Sigmoid colon (tissue), 6 donors: ENCODE measurements at regions not wholly inside any gene's neighbourhood (a gene's known extent, or its start where the extent isn't known, plus 50 kb on each side); places are given as distances from the start of the nearest gene placed in this dataset.

ENCODE experiments used
- DNase-seq: peaks from one replicate; pipeline ENCODE4 v3.0.0-alpha.2; 2019
- H3K27ac ChIP-seq, 4 donors: fragments of 200-600 bp; sonication (generic); one replicate each; pipeline ENCODE4 v1.5.1; 2016 to 2019; ENCODE audit warnings: mild to moderate bottlenecking in 1 of 4
- H3K27me3 ChIP-seq, 3 donors: fragments of 200-600 bp; sonication (generic); one replicate each; pipeline ENCODE4 v1.5.1; 2019; ENCODE audit warnings: mild to moderate bottlenecking in 1 of 3
- H3K36me3 ChIP-seq, 4 donors: fragments of 200-600 bp; sonication (generic); one replicate each; pipeline ENCODE4 v1.5.1; 2016 to 2019
- H3K4me1 ChIP-seq, 4 donors: fragments of 200-600 bp; sonication (generic); one replicate each; pipeline ENCODE4 v1.5.1; 2017 to 2019
- H3K4me3 ChIP-seq, 4 donors: fragments of 200-600 bp; sonication (generic); one replicate each; pipeline ENCODE4 v1.5.1; 2017 to 2019; ENCODE audit warnings: mild to moderate bottlenecking in 2 of 4, moderate library complexity in 1 of 4
- H3K9me3 ChIP-seq, 4 donors: fragments of 200-600 bp in 3 of 4; sonication (generic) in 3 of 4; one replicate each; pipeline versions ENCODE4 v1.5.1 to v1.6.1; 2013 to 2019
- EP300 ChIP-seq, 4 donors: sonication (generic); formaldehyde crosslinking; IDR thresholded peaks; one replicate each; pipeline ENCODE4 v1.6.1; 2017; ENCODE audit warnings: antibody characterized with exemption in 4 of 4
- POLR2A ChIP-seq, 2 donors: fragments of 450-650 bp; IDR thresholded peaks; one replicate each; pipeline ENCODE4 v1.6.1; 2016; ENCODE audit warnings: antibody characterized with exemption in 2 of 2, mild to moderate bottlenecking in 2 of 2, moderate library complexity in 2 of 2
- POLR2AphosphoS5 ChIP-seq, 4 donors: sonication (generic); formaldehyde crosslinking; IDR thresholded peaks; one replicate each; pipeline ENCODE4 v1.6.1; 2017; ENCODE audit warnings: antibody characterized with exemption in 4 of 4
- WGBS, 2 donors: extraction: QIAGEN DNeasy Blood & Tissue Kit; methylation state at CpG; one replicate each; pipeline ENCODE4 v1.1.7; 2013; 5-methylcytosine and 5-hydroxymethylcytosine counted together
- intact Hi-C: fragments of 100-400 bp; cut with DNase I; formaldehyde crosslinking; loops from one replicate; pipeline ENCODE4 v1.15.1; 2023
- TF ChIP-seq, protein P1 (sequence below), 4 experiments: fragments of 450-650 bp in 3 of 4; fragments of 200-600 bp in 1 of 4; IDR thresholded peaks; one replicate each; pipeline ENCODE4 v1.5.1; 2016 to 2019; ENCODE audit warnings: antibody characterized with exemption in 4 of 4, mild to moderate bottlenecking in 3 of 4, moderate library complexity in 2 of 4
- donor health status: healthy with polysubstance abuse.
- donor health status: healthy.

DNA sequence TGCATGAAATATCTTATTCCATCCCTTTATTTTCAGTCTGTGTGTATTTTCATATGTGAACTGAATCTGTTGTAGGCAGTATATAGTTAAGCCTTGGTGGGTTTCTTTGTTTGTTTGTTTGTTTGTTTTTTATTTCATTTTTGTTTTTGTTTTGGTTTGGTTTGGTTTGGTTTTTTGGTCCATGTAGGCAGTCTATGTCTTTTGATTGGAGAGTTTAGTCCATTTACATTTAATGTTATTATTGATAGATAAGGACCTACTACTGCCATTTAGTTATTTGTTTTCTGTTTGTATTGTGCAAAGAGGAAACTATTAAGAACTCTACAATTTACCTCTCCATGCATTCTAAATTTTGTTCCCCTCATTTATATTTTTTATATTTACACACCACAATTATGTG lies 695.9 kb upstream of the GRM3 start:
- Histone ChIP-seq H3K27ac (no peak overlapping the region), H3K9me3 (peaks cover 0 to 5% (median 1%) of the 10 kb centered on the region in 4 donors), H3K4me1 (no peaks in the 10 kb centered on the region), H3K36me3 (no peaks in the 10 kb centered on the region), H3K4me3 (no peak overlapping the region), H3K27me3 (no peaks in the 10 kb centered on the region)
- TF ChIP-seq POLR2A (IDR thresholded peaks at IDR 0.05), result no peak
- TF ChIP-seq POLR2AphosphoS5 (IDR thresholded peaks at IDR 0.05), result no peak
- TF ChIP-seq EP300 (IDR thresholded peaks at IDR 0.05), result no peak
- TF ChIP-seq, protein P1, sequence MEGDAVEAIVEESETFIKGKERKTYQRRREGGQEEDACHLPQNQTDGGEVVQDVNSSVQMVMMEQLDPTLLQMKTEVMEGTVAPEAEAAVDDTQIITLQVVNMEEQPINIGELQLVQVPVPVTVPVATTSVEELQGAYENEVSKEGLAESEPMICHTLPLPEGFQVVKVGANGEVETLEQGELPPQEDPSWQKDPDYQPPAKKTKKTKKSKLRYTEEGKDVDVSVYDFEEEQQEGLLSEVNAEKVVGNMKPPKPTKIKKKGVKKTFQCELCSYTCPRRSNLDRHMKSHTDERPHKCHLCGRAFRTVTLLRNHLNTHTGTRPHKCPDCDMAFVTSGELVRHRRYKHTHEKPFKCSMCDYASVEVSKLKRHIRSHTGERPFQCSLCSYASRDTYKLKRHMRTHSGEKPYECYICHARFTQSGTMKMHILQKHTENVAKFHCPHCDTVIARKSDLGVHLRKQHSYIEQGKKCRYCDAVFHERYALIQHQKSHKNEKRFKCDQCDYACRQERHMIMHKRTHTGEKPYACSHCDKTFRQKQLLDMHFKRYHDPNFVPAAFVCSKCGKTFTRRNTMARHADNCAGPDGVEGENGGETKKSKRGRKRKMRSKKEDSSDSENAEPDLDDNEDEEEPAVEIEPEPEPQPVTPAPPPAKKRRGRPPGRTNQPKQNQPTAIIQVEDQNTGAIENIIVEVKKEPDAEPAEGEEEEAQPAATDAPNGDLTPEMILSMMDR (IDR thresholded peaks at IDR 0.05), result no peak
- no peak for DNase-seq
- intact Hi-C loops, result no loop called here

DNA sequence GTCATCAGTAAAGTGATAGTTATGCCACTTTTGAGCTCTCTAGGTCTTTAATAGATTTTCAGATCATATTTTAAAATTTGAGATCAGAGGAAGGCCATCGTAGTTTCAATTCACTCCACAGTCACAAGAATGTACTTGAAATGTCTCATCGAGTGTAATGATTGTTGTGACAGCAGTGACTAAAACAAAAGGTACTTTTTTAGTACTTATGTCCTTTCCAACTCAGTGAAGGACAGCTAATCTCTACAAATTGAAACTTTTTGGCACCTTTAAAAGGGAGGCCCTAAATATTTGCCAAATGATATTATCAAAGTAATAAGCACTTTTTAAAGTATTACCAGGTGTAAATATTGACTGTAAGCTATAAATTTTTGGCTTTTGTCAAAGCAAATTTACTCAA lies 702.9 kb upstream of the GRM3 start:
- Histone ChIP-seq H3K4me3 (no peak overlapping the region), H3K27me3 (no peaks in the 10 kb centered on the region), H3K27ac (no peak overlapping the region), H3K9me3 (no peaks in the 10 kb centered on the region), H3K36me3 (no peaks in the 10 kb centered on the region), H3K4me1 (no peaks in the 10 kb centered on the region)
- DNase-seq, result no peak
- 68 to 79% methylated on average over 2 of the region's 2 CpGs for WGBS, 2 donors
- TF ChIP-seq EP300 (IDR thresholded peaks at IDR 0.05) (no peak), POLR2AphosphoS5 (IDR thresholded peaks at IDR 0.05) (no peak), POLR2A (IDR thresholded peaks at IDR 0.05) (no peak)
- TF ChIP-seq, protein P1 (IDR thresholded peaks at IDR 0.05), result no peak
- intact Hi-C loops, result no loop called here

DNA sequence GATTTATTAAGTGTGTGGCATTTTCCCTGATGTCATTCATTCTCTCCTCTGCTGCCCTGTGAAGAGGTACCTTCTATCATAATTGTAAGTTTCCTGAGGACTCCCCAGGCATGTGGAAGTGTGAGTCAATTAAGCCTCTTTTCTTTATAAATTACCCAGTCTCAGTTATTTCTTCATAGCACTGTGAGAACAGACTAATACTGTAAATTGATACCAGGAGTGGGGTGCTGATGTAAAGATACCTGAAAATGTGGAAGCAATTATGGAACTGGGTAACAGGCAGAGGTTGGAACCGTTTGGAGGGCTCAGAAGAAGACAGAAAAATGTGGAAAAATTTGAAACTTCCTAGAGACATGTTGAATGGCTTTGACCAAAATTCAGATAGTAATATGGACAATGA lies 711.8 kb upstream of the GRM3 start:
- TF ChIP-seq, protein P1 (IDR thresholded peaks at IDR 0.05), result no peak
- TF ChIP-seq EP300 (IDR thresholded peaks at IDR 0.05), result no peak
- TF ChIP-seq POLR2A (IDR thresholded peaks at IDR 0.05), result no peak
- no peak for TF ChIP-seq POLR2AphosphoS5 (IDR thresholded peaks at IDR 0.05)
- Histone ChIP-seq H3K36me3 (no peaks in the 10 kb centered on the region), H3K4me1 (no peaks in the 10 kb centered on the region), H3K27ac (no peak overlapping the region), H3K27me3 (no peaks in the 10 kb centered on the region), H3K9me3 (peaks cover 0 to 3% (median 0%) of the 10 kb centered on the region in 4 donors), H3K4me3 (no peak overlapping the region)
- DNase-seq, result no peak
- WGBS, 2 donors, result 46 to 52% methylated on average over 1 of the region's 1 CpG
- intact Hi-C loops, result no loop called here

DNA sequence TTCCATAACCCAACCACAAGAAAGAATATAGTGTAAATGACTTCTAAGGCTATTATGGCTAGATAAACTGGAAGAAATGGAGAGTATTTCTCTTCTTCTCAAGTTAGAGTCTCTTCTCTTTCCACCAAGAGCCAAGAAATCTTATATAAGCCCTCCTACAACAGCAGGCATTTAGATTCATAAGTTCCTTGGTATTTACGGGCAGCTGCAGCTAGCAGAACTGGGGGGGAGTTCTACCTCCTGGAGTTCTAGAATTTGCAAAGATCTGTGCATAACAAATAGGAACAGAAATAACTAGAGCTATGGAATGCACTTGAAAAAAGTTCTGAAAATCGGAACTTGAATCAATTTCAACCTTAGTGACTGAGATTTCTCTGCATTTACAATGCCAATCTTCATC lies 715.2 kb upstream of the GRM3 start:
- Histone ChIP-seq H3K9me3 (peaks cover 0 to 3% (median 0%) of the 10 kb centered on the region in 4 donors), H3K4me3 (no peak overlapping the region), H3K27ac (no peak overlapping the region), H3K27me3 (no peaks in the 10 kb centered on the region), H3K4me1 (no peaks in the 10 kb centered on the region), H3K36me3 (no peaks in the 10 kb centered on the region)
- TF ChIP-seq, protein P1 (IDR thresholded peaks at IDR 0.05), result no peak
- TF ChIP-seq POLR2A (IDR thresholded peaks at IDR 0.05) (no peak), POLR2AphosphoS5 (IDR thresholded peaks at IDR 0.05) (no peak), EP300 (IDR thresholded peaks at IDR 0.05) (no peak)
- WGBS, 2 donors, result 53 to 55% methylated on average over 2 of the region's 2 CpGs
- intact Hi-C loops, result no loop called here
- no peak for DNase-seq

DNA sequence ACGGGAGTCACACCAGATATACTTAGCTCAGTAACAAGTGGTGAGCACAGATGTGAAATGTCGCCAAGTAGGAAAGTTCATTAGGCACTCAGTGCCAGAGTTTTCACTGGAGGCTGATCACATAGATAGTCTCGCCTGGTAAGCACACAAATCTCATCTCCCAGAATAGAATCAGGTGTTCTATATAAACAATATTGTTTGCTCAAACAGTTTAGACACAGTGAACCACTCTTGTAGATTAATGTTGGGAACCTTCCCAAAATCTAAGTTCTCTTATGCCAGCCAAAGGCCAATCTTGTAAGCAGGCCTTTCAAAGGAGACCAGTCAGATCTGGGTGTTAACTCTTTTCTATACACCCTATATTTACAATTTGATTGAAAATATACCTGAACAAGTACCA lies 716.5 kb upstream of the GRM3 start:
- Histone ChIP-seq H3K36me3 (no peaks in the 10 kb centered on the region), H3K27ac (no peak overlapping the region), H3K4me3 (no peak overlapping the region), H3K4me1 (no peaks in the 10 kb centered on the region), H3K27me3 (no peaks in the 10 kb centered on the region), H3K9me3 (peaks cover 0 to 3% (median 0%) of the 10 kb centered on the region in 4 donors)
- 53 to 72% methylated on average over 3 of the region's 3 CpGs for WGBS, 2 donors
- DNase-seq, result no peak
- no peak for TF ChIP-seq POLR2A (IDR thresholded peaks at IDR 0.05)
- TF ChIP-seq, protein P1 (IDR thresholded peaks at IDR 0.05), result no peak
- intact Hi-C loops, result no loop called here
